ENCODE measurements at regions not wholly inside any gene's neighbourhood (a gene's known extent, or its start where the extent isn't known, plus 50 kb on each side); places are given as distances from the start of the nearest gene placed in this dataset.

- TF ChIP-seq CTCF (conservative IDR thresholded peaks at IDR 0.05; ENCODE audit: low read depth, low read length) (no peak), EZH2 (IDR thresholded peaks at IDR 0.05; ENCODE audit: borderline replicate concordance, low read depth, low read length, poor library complexity, severe bottlenecking) (no peak)
Measured at GRCh38 chr5:106152569-106152968, 1518.2 kb downstream of the EFNA5 start.

Measured in A673 (cell line).